Motor neuron (in vitro differentiated cells): ENCODE measurements at regions not wholly inside any gene's neighbourhood (a gene's known extent, or its start where the extent isn't known, plus 50 kb on each side); places are given as distances from the start of the nearest gene placed in this dataset.
"Not testable (repeated sequence)": the region's sequence is repeated elsewhere in the genome, so short reads cannot be mapped to it uniquely, and the experiment has no call there.

Experiments
- ATAC-seq, 8 experiments: fragments of 200-7000 bp; cut with Tn5 transposase; replicated peaks in 6 of 8; 2 replicates each; pipeline ENCODE4 v1.8.0; 2021; ENCODE audit warnings: mild to moderate bottlenecking in 8 of 8, moderate library complexity in 8 of 8
- H3K27ac ChIP-seq, 2 donors: fragments of 250-450 bp; sonication (Bioruptor Pico); 2 replicates each; pipeline ENCODE4 v1.9.0; 2021; ENCODE audit warnings: antibody characterized with exemption in 2 of 2, mild to moderate bottlenecking in 2 of 2, moderate library complexity in 1 of 2
- H3K4me1 ChIP-seq, 2 donors: fragments of 250-450 bp; sonication (Bioruptor Pico); replicated peaks in 1 of 2; 2 replicates each; pipeline ENCODE4 v1.6.1; 2021; ENCODE audit warnings: antibody characterized with exemption in 2 of 2, mild to moderate bottlenecking in 2 of 2, moderate library complexity in 1 of 2
- H3K4me3 ChIP-seq, 5 donors: fragments of 250-450 bp; sonication (Bioruptor Pico); 2 replicates each; pipeline ENCODE4 v1.9.0; 2021; ENCODE audit warnings: antibody characterized with exemption in 5 of 5, mild to moderate bottlenecking in 5 of 5, moderate library complexity in 4 of 5
- WGBS, 10 experiments: fragments of 450-650 bp; shearing (Covaris generic); methylation state at CpG; one replicate each; pipeline ENCODE4 v1.0.0; 2022; 5-methylcytosine and 5-hydroxymethylcytosine counted together
- in situ Hi-C, 9 experiments: fragments of 400-800 bp; cut with MboI; loops; one replicate each; pipeline ENCODE4 v1.15.0; 2021; ENCODE audit warnings: low sequenced_read_pairs in 9 of 9, low pct_unique_long_range_greater_than_20kb in 2 of 9; ENCODE audit not compliant: unreplicated experiment in 9 of 9

DNA sequence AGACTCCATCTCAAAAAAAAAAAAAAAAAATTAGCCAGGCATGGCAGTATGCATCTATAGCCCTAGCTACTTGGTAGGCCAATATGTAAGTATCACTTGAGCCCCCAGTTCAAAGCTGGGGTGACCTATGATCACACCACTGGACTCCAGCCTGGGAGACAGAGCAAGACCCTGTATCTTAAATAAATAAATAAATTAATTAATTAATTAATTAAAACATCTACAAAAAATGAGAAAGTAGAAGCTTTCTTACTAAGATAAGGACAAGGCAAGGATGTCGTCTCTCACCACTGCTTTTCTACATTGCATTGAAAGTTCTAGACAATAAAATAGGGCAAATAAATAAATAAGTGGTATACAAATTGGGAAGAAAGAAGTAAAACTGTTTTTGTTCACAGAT lies 134.3 kb upstream of the CARMIL1 start:
- no peaks in the 10 kb centered on the region for H3K4me1 ChIP-seq
- no peak for ATAC-seq
- in situ Hi-C loops: no loop called here
- no peak overlapping the region for H3K27ac ChIP-seq
- no peak overlapping the region for H3K4me3 ChIP-seq
- WGBS, 10 experiments: 75 to 100% (median 100%) methylated on average over 1 of the region's 1 CpG; no CpG with 5 or more reads in 1 of the 10 experiments

DNA sequence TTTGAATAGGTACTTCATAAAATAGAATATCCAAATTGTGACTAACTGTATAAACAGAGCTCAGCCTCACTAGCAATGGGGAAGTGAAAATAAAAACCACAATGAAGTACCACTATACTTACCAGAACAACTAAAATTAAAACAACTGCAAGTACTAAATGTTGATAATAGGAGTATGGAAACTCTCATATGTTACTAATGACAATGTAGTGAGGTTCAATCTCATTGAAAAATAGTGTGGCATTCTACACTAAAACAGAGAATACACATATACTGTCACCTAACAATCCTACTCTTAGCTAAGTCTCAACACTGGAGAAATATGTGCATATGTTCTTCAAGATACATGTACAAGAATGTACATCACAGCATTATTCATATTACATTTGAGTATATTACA lies 132.0 kb upstream of the CARMIL1 start:
- Histone ChIP-seq H3K4me3 (no peak overlapping the region), H3K27ac (no peak overlapping the region), H3K4me1 (no peaks in the 10 kb centered on the region)
- in situ Hi-C loops: no loop called here
- ATAC-seq: peak in 1 of 8 experiments; percentile 78

DNA sequence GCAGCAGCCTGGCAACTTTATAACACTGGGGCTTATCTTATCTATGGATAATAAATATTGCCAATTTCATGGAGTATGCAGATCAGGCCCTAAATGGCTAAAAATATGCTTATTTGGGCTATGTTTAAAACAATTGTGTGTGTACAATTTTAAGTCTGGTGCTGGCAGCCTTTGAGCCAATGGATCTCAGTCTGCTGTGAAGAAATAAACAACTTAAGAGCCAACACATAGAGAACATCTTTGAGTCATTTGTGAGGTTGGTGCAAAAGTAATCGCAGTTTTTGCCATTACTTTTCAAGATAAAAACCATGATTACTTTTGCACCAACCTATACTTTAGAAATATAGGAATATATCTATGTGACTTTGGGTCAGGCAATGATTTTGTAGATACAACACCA lies 129.1 kb upstream of the CARMIL1 start:
- in situ Hi-C loops: no loop called here

DNA sequence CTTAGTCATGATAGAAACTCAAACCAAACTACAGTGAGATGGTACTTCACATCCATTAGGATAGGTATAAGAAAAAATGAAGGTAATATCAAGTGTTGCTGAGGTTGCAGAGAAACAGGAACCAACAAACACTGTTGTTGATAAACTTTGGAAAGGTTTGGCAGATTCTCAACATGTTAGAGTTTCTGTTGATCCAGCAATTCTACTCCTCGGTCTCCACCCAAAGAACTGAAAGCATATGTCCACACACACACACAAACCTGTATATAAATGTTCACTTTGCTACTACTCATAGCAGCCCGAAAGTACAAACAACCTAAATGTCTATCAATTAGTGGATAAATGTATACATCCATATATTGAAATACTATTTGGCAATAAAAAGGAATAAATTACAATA lies 128.3 kb upstream of the CARMIL1 start:
- in situ Hi-C loops: no loop called here
- WGBS, 10 experiments: 42 to 100% (median 67%) methylated on average over 1 to 2 of the region's 2 CpGs; no CpG with 5 or more reads in 3 of the 10 experiments
- Histone ChIP-seq H3K4me1 (no peaks in the 10 kb centered on the region), H3K4me3 (no peak overlapping the region), H3K27ac (no peak overlapping the region)
- ATAC-seq: peak in 1 of 8 experiments; percentile 23

More for the DNA sequence above, 129.1 kb upstream of the CARMIL1 start:
- no peak overlapping the region for H3K4me3 ChIP-seq
- 0 to 91% (median 57%) methylated on average over 1 of the region's 1 CpG; no CpG with 5 or more reads in 1 of the 10 experiments for WGBS, 10 experiments
- ATAC-seq: no peak
- no peak overlapping the region for H3K27ac ChIP-seq
- H3K4me1 ChIP-seq: no peaks in the 10 kb centered on the region

DNA sequence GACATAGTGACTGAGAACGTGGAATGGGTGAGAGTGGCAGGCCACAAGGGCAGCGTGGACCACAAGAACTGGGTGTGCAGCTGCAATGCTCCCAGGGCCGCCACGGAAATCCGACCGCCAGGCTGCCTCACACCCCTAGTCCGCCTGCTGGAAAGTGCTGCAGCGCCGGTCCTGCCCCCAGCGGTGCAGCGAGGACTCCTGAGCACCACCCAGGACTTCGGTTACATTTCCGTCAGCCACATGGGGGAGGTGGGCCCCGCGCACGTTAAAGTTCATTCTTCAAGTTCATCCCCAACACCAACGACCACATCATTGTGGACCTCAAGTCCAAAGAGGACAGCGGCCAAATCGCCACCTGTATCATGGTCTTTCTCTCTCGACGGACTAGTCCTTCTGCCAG lies 126.1 kb upstream of the CARMIL1 start:
- Histone ChIP-seq H3K4me3 (no peak overlapping the region), H3K27ac (no peak overlapping the region), H3K4me1 (no peaks in the 10 kb centered on the region)
- in situ Hi-C loops: no loop called here
- ATAC-seq: no peak
- 92 to 100% (median 94%) methylated on average over 2 to 14 of the region's 21 CpGs; no CpG with 5 or more reads in 2 of the 10 experiments for WGBS, 10 experiments

DNA sequence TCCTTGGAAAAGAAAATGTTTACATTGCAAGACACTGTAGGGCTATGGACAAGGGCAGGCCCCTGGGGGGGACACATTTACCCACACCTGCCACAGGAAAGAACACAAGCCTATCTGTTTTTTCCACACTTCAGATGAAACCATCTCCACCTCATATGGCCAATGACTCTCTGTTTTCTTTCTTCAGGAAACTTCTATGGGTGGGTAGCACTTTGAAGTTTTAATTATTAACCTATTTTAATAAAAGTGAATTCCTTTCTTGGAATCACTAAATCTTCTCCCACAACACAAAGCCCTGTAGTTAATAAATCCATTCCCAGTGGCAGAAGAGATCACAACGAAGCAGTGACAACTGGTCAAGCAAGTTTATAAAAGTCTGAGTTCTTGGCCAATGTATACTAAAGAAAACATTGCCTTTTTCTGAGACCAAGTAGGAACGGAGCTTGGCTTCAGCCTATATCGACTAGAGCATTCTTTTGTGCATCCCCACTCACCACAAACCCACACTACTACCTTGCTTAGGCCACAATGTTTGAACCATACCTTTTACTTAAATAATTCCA lies 125.1 kb upstream of the CARMIL1 start:
- 40 to 100% (median 80%) methylated on average over 1 to 3 of the region's 3 CpGs; no CpG with 5 or more reads in 2 of the 10 experiments for WGBS, 10 experiments
- Histone ChIP-seq H3K4me1 (no peaks in the 10 kb centered on the region), H3K4me3 (no peak overlapping the region), H3K27ac (no peak overlapping the region)
- ATAC-seq: no peak
- in situ Hi-C loops: no loop called here

DNA sequence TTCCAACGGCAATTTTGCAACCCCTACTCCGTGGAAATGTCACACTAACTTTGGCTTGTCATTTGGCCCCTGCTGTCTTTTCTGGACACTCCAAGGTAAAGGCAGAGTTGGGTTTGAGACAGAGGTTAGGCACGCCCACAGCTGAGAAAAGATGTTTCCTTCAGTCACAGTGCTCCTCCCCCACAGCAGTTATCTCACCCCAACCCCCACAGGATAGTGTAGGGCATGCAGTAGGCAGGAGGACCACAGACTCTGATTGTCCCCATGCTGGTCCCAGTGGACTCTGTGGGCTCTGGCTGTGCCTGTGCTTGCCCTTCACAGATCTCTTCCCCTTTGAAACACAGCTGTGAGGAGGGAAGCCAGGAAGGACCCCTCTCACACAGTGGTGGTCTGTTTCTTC lies 124.0 kb upstream of the CARMIL1 start:
- no peak overlapping the region for H3K27ac ChIP-seq

DNA sequence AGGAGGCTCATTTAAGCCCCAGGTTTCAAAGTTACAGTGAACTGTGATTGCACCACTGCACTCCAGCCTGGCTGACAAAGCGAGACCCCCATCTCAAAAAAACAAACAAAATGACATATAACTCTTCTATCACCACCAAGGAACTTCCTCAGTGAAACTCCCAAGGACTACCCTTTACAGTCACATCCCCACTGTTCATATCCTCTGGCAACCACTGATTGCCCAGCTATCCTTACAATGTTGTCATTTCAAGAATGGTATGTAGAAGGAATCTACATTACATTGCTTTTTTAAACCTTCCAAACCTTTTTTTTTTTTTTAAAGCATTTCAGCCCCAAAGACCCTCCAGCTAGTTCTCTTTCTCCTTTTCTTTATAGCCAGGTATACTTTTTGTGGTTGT lies 123.1 kb upstream of the CARMIL1 start:
- Histone ChIP-seq H3K27ac (no peak overlapping the region), H3K4me1 (no peaks in the 10 kb centered on the region), H3K4me3 (no peak overlapping the region)
- in situ Hi-C loops: no loop called here
- ATAC-seq: no peak
- WGBS, 10 experiments: 80 to 100% (median 100%) methylated on average over 1 of the region's 1 CpG; no CpG with 5 or more reads in 7 of the 10 experiments

More for the DNA sequence above, 124.0 kb upstream of the CARMIL1 start:
- H3K4me1 ChIP-seq: no peaks in the 10 kb centered on the region
- no peak overlapping the region for H3K4me3 ChIP-seq
- ATAC-seq: no peak
- in situ Hi-C loops: no loop called here
- 33 to 86% (median 60%) methylated on average over 1 to 3 of the region's 3 CpGs; no CpG with 5 or more reads in 2 of the 10 experiments for WGBS, 10 experiments

DNA sequence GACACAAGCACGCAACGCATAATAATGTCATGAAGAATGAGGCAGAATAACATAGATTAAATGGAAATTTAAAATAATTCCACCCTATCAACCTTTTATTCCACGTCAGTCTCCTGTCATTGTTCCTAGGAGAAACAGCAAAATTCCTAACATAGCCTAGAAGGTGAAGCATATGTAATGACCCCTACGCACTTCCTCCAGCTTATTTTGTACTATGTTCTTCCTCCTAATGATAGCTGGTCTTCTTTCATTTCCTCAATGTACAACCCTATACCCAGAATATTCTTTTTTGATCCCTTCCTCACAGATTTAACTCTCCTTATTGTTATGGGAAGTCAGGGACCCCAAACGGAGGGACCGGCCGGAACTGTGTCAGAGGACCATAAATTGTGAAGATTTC lies 122.0 kb upstream of the CARMIL1 start:
- H3K4me1 ChIP-seq: no peaks in the 10 kb centered on the region
- H3K27ac ChIP-seq: no peak overlapping the region
- no peak for ATAC-seq
- in situ Hi-C loops: no loop called here
- 79 to 97% (median 91%) methylated on average over 3 to 7 of the region's 7 CpGs for WGBS, 10 experiments
- no peak overlapping the region for H3K4me3 ChIP-seq

DNA sequence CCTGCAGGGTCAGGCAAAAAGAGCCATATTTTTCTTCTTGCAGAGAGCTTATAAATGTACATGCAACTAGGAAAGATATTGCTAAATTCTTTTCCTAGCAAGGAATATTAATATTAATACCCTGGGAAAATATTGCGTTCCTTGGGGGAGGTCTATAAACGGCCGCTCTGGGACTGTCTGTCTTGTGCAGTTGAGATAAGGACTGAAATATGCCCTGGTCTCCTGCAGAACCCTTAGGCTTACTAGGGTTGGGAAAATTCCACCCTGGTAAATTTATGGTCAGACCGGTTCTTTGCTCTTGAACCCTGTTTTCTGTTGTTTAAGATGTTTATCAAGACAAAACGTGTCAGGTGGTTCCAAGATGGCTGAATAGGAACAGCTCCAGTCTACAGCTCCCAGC lies 121.3 kb upstream of the CARMIL1 start:
- 80 to 94% (median 83%) methylated on average over 1 to 5 of the region's 5 CpGs; no CpG with 5 or more reads in 3 of the 10 experiments for WGBS, 10 experiments
- ATAC-seq: no peak
- H3K4me1 ChIP-seq: no peaks in the 10 kb centered on the region
- H3K27ac ChIP-seq: no peak overlapping the region
- no peak overlapping the region for H3K4me3 ChIP-seq
- in situ Hi-C loops: no loop called here

DNA sequence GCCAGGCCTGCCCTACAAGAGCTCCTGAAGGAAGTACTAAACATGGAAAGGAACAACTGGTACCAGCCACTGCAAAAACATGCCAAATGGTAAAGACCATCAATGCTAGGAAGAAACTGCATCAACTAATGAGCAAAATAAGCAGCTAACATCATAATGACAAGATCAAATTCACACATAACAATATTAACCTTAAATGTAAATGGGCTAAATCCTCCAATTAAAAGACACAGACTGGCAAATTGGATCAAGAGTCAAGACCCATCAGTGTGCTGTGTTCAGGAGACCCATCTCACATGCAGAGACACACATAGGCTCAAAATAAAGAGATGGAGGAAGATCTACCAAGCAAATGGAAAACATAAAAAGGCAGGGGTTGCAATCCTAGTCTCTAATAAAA lies 119.0 kb upstream of the CARMIL1 start:
- H3K27ac ChIP-seq, ATAC-seq, H3K4me3 ChIP-seq, in situ Hi-C loops, H3K4me1 ChIP-seq: not testable (repeated sequence)

DNA sequence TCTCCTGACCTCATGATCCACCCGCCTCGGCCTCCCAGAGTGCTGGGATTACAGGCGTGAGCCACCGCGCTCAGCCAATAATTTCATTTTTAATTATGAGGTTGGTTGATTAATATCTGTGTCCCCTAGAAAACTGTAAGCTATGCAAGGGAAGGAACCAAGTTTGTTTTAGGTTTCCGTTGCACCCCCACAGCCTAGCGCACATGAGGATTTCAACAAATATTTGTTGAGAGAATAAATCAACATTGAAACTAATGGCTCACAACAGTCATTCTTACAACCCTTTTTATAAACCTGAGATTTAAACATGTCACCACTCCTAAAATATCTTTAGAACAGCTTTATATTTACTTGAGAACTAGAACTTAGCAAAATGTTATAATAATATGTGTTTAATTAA lies 114.0 kb upstream of the CARMIL1 start:
- WGBS, 10 experiments: 83 to 100% (median 100%) methylated on average over 1 to 4 of the region's 7 CpGs; no CpG with 5 or more reads in 2 of the 10 experiments
- no peak for ATAC-seq
- in situ Hi-C loops: no loop called here
- H3K4me1 ChIP-seq: no peaks in the 10 kb centered on the region
- H3K27ac ChIP-seq: no peak overlapping the region
- H3K4me3 ChIP-seq: no peak overlapping the region

DNA sequence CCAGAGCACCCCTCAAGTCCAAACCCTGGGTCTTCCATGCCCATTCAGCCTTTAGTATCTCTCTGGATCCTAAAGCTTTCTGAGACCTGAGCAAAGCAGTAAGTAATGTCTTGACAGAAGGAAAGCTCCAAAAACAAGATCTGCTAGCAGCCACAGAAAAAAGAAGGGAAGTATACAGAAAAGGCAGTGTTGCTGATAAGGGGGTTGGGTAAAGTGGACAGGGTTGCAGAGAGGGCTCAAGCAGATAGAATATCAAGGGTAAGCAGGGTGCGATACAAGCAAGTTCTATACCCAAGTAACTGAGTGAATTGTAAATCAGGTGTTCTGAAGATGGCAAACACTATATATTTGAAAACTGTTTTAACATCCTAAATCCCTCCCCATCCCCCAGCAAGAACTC lies 113.4 kb upstream of the CARMIL1 start:
- Histone ChIP-seq H3K4me3 (no peak overlapping the region), H3K27ac (no peak overlapping the region), H3K4me1 (no peaks in the 10 kb centered on the region)
- ATAC-seq: no peak
- in situ Hi-C loops: no loop called here
- 67 to 100% (median 88%) methylated on average over 1 of the region's 1 CpG; no CpG with 5 or more reads in 3 of the 10 experiments for WGBS, 10 experiments

DNA sequence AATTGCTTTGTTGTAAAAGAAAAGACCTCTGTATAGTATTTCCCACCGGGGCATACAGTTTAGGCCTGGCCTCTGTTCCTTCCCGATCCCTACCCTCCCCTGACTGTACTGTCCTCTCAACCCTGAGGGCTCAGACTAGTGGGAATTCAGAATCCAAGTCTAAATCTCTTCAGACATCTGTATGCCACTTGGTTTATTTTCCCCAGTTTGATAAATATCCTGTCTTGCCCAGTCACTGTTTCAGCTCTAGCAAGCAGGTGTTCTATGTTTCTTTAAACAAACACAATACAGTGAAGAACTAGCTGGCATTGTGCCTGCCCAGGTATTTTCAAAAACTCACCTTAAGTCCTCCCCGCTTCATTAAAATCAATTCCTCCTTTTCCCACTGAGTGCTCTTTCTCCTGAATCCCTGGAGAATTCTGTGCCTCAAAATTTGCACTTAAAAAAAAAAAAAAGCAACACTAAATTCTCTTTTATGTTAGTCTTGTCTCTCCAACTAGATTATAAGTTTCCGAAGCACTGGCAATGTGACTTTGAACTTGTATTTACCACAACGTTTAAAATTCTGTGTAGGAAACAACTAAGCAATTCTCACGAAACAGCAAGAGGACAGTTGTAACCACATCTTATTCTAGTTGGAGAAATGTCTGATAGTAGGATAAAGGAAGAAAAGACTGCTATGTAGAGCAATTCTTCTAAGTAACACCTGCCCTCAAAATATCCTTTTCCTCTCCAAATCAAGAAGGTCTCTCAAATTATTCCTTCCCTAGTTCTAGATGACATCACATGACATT lies 112.0 kb upstream of the CARMIL1 start:
- in situ Hi-C loops: no loop called here
- H3K4me3 ChIP-seq: no peak overlapping the region

More for the DNA sequence above, 112.0 kb upstream of the CARMIL1 start:
- 51 to 100% (median 73%) methylated on average over 1 to 6 of the region's 6 CpGs; no CpG with 5 or more reads in 1 of the 10 experiments for WGBS, 10 experiments
- no peak overlapping the region for H3K27ac ChIP-seq
- ATAC-seq: peak in 1 of 8 experiments; percentile 83
- H3K4me1 ChIP-seq: no peaks in the 10 kb centered on the region
